Skin of body (tissue), 1 donor: ENCODE measurements at regions not wholly inside any gene's neighbourhood (a gene's known extent, or its start where the extent isn't known, plus 50 kb on each side); places are given as distances from the start of the nearest gene placed in this dataset.
"Not testable (repeated sequence)": the region's sequence is repeated elsewhere in the genome, so short reads cannot be mapped to it uniquely, and the experiment has no call there.

Experiments
- DNase-seq: peaks from one replicate; lab custom pipeline; 2025; lab: John Stamatoyannopoulos, UW

DNA sequence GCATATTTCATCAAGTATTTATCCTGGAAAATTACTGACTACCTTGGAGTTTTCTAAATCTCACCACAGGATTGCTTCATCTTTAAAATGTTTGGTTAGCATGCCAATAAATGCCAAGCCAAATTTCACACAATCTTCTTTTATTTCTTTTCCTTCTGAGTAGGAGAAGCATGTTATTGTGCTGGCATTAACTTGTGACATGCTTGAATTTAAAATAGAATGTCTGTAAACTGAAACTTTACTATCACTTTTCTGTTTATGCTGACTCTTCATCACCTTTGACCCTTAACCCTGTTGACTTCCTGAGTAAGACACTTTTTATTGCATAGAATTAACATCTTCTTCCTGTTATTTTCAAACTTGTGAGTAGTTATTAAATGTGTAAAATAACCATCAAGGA, 56.2 kb upstream of the LRRTM4 start:
- no peak for DNase-seq

DNA sequence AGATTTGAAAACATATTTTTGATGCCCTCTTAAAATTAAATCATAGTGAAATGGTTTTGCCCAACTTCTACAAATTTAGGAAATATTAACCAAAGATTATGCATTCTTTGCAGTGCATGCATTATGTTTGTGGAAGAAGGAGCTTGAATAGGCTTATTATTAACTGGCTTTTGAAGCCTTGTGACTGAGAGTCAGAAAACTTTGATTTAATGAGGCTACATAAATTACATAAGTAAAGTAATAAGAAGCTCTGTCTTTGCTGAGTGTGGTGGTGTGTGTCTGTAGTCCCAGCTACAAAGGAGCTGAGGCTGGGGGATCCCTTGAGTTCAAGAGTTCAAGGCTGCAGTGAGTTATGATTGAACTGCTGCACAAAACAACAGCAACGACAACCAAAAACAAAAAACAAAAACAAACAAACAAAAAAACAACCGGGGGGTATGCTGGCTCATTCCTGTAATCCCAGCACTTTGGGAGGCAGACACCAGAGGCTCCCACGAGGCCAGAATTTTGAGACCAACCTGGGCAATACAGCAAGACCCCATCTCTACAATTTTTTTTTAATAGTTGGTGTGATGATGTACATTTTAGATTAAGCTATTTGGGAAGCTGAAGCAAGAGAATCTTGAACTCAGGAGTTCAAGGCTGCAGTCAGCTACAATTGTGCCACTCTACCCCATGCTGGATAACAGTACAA, 57.0 kb upstream of the LRRTM4 start:
- DNase-seq: no peak

GRCh38 chr2:77588438-77588837, 66.3 kb upstream of the LRRTM4 start:
- no peak for DNase-seq

DNA sequence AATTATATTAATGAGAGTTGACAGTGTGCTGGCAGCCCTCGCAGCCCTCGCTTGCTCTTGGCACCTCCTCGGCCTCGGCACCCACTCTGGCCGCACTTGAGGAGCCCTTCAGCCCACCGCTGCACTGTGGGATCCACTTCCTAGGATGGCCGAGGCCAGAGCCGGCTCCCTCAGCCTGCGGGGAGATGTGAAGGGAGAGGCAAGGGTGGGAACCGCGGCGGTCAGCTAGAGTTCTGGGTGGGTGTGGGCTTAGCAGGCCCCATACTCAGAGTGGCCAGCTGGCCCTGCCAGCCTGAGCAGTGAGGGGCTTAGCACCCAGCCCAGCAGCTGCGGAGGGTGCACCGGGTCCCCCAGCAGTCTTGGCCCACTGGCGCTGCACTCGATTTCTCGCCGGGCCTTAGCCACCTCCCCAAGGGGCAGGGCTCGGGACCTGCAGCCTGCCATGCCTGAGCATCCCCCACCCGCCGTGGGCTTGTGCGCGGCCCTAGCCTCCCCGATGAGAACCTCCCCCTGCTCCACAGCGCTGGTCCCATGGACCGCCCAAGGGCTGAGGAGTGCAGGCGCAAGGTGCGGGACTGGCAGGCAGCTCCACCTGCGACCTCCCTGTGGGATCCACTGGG, 68.2 kb upstream of the LRRTM4 start:
- DNase-seq: no peak

- DNase-seq: not testable (repeated sequence)
Observed at GRCh38 chr2:77592955-77593354, 70.8 kb upstream of the LRRTM4 start.

DNA sequence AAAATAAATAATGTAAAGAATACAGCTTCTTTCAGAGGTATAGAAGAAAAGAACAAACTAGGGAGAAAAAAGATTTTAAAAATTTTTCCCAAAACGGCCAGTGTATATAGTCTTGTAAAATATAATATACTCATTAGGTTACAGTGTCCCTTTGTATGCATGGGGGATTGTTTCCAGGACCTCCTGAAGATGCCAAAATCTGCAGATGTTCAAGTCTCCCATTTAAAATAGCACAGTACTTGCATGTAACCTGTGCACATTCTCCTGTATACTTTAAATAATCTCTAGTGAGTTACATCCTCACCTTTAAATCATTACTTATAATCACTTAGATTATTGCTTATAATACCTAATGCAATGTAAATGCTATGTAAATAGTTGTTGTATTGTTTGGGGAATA, 80.6 kb upstream of the LRRTM4 start:
- no peak for DNase-seq

- DNase-seq: no peak
Observed at GRCh38 chr2:77604953-77605929, 83.1 kb upstream of the LRRTM4 start.

DNA sequence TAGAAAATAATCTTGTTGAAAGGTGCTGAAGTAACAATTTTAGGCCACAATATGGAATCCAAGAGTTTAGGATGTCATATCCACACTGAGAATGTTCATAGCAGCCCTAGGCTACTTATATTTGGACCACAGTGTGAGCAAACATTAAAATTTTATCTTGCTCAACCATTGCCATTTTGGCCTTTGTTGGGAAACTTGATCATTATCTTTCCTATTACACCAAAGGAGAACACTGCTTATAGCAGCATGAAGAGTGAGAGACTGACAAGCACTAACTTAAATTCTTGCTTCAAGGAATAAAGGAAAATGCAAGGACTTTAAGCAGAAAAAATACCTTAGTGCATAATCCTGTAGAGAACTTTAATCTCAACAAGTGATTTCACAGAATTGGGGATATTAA, 86.3 kb upstream of the LRRTM4 start:
- no peak for DNase-seq

- no peak for DNase-seq
Observed at GRCh38 chr2:77629539-77629938, 107.4 kb upstream of the LRRTM4 start.

GRCh38 chr2:77631007-77631406, 108.8 kb upstream of the LRRTM4 start:
- no peak for DNase-seq

GRCh38 chr2:77633601-77634000, 111.4 kb upstream of the LRRTM4 start:
- DNase-seq: no peak

DNA sequence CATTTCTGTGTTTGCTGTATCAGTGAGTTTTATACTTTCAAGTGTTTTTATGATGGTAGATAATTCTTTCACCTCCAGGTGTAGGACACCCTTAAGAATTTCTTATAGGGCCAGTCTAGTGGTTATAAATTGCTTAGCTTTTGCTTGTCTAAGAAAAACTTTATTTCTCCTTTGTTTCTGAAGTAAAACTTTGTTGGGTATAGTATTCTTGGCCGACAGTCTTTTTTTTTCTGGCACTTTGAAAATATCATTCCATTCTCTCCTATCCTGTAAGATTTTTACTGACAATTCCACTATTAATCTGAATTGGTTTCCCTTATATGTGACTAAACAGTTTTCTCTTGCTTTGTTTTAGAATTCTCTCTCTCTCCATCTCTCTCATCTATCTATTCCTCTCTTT, 118.7 kb upstream of the LRRTM4 start:
- no peak for DNase-seq

GRCh38 chr2:77642339-77642738, 120.2 kb upstream of the LRRTM4 start:
- DNase-seq: no peak

GRCh38 chr2:77649856-77650255, 127.7 kb upstream of the LRRTM4 start:
- DNase-seq: no peak

GRCh38 chr2:77652499-77652898, 130.3 kb upstream of the LRRTM4 start:
- DNase-seq: no peak

DNA sequence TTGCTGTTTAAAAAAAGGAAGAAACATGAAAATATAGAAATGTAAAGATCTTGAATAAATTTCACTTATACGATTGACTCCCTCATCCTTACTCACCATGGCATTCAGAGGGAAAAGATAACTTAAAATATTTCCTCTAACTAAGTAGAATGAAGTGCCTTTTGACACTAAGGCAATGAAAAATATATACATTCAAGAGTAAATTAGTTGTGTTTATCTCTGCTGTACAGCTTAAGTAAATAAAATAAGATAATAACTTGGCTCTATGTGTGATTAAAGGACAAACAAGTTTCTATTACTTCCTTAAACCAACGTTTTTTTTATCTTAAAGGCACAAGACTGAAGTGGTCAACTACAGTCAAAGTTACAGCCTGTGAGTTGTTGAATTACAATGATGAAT, 142.3 kb upstream of the LRRTM4 start:
- DNase-seq: no peak

DNA sequence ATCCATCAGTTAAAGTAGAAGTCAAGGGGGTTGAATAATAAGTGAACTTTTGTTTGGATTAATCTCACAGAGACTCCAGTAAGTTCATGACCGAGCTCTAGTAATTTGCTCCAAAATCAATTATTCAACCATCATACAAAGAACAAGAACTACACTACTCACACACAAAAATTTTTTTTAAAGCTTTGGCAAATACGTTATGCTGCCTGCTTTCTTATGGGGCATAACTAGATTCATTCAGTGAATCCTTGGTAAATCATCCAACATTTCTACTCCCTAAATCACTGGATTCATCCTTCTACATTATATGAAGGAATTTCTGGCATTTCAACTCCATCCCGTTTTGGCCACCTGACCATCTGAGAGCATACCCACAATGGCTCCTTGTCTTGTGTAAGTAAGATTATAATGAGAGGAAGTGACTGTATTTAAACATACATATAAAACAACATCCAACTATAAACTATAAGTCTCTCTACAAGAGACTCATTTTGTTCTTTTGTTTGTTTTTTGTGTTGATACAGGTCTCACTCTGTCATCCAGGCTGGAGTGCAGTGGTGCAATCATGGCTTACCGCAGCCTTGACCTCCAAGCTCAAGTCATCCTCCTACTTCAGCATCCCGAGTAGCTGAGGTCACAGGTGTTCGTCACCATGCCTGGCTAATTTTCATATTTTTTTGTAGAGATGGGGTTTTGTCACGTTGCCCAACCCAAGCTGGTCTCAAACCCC, 144.2 kb upstream of the LRRTM4 start:
- no peak for DNase-seq

- DNase-seq: not testable (repeated sequence)
Observed at GRCh38 chr2:77684543-77685319, 162.6 kb upstream of the LRRTM4 start.

- DNase-seq: no peak
Observed at GRCh38 chr2:77712601-77713000, 190.4 kb upstream of the LRRTM4 start.

DNA sequence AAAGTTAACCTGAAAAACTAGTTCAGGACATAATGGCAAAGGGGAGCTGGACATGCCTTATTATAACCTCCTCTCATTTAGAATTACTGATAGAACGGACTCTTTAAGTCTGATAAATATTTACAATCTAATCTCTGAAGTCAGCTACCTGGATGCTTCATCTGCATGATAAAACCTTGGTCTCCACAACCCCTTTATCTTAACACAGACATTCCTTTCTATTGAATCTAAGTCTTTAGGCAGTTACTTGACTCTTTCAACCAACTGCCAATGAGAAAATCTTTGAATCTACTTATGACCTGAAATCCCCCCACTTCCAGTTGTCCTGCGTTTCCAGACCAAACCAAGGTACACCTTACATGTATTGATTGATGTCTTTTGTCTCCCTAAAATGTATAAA, 191.2 kb upstream of the LRRTM4 start:
- no peak for DNase-seq

GRCh38 chr2:77720115-77720514, 197.9 kb upstream of the LRRTM4 start:
- DNase-seq: no peak
